Kidney capillary endothelial cell (primary cell): ENCODE measurements at regions not wholly inside any gene's neighbourhood (a gene's known extent, or its start where the extent isn't known, plus 50 kb on each side); places are given as distances from the start of the nearest gene placed in this dataset.

Experiments
- DNase-seq: peaks from one replicate; pipeline ENCODE4 v3.0.0-alpha.2; 2018; ENCODE audit warnings: low spot score

DNA sequence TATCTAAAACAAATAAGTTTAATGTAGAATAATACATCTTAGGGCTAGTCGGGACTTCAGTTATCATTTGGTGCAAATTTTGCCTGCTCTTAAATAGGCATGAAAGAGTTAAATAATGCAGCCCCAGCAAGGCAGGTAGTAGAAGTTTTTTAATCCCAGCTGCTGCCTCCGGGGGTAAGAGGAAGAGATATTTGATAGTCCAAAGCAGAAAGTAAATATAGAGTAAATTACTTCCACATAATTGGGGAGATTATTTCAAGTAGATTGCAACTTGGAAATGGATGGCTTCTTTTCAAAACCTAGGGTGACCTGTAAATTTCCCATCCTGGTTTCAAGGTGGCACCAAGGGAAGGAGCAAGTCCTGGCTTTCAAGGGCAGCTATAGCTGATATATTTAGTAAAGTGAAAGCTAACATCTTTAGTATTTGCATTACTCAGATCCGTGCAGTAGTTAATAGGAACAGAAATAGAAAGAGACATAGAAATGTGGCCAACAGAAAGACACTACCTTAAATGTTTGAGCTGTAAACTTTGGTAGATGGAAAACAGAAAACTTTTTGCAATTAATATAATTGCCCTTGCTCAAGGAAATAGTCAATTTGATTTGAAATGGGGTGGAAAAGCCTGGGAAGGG is 109.1 kb downstream of the LMO4 start:
- DNase-seq = no peak

- DNase-seq = no peak
Measured at GRCh38 chr1:87439821-87440220, 111.1 kb downstream of the LMO4 start.

DNA sequence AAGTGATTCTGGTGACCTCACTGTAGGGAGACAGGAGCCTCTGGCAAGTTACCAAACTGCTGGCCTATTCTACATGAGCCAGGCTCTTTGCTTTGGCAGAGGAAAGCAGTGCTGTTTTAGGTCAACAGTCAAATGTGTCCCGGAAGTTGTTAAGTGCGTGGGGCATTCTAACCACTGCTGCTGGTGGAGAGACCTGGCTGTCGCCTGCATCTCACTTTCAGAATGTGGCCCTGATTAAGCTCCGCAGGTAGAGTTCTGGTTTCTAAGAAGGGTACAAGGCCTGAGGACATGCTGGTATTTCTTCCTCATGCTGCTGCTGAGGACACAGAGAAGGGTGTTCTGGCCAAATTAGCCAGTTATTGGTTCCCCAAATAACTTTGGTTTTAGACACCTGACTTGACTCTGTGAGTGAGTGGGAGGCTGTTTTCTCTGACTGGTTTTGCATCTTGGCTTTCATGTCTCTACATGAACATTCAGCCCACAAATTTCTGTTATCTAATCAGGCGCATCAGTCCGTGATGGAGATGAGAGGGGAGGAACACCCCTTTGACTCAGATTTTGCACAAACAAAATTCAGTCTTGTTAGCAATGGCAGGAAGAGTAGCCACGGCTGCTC is 120.8 kb downstream of the LMO4 start:
- DNase-seq = no peak

GRCh38 chr1:87450136-87450535 is 121.5 kb downstream of the LMO4 start:
- DNase-seq = no peak

GRCh38 chr1:87450615-87451209 is 122.0 kb downstream of the LMO4 start:
- DNase-seq = no peak

DNA sequence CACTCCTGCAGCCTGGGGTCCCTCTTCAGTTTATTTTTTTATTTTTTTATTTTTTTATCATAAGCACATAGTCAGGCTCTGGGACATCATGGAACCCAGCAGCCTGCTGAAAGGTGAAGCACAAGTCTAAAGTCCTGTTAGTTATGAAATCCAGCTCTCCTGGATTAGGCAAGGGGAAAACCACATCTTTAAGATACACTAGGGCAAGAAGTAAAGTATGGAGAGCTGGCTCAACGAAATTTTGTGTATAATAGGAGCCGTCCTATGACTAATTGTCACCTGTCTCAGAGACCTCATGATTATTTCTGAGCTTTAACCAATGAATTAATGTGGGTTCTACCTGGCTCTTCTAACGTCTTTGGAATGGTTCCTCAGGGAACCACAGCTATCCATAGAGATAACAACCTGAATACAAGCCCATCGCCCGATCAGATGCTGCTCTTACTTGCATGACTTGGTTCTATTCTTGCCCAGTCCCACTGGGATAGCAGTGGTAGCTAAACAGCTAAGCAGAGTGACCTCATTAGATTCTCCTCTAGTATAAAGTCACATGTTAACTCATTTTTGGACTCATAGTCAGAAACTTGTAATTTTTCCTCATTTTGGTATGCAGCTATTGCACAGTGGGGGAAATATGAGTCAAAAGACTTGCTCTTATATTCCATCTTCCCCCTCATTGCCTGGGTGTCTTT is 122.7 kb downstream of the LMO4 start:
- no peak for DNase-seq

- DNase-seq = no peak
Measured at GRCh38 chr1:87452648-87453047, 124.0 kb downstream of the LMO4 start.

- no peak for DNase-seq
Measured at GRCh38 chr1:87457408-87457807, 128.7 kb downstream of the LMO4 start.

- DNase-seq = no peak
Measured at GRCh38 chr1:87462894-87463293, 134.2 kb downstream of the LMO4 start.

DNA sequence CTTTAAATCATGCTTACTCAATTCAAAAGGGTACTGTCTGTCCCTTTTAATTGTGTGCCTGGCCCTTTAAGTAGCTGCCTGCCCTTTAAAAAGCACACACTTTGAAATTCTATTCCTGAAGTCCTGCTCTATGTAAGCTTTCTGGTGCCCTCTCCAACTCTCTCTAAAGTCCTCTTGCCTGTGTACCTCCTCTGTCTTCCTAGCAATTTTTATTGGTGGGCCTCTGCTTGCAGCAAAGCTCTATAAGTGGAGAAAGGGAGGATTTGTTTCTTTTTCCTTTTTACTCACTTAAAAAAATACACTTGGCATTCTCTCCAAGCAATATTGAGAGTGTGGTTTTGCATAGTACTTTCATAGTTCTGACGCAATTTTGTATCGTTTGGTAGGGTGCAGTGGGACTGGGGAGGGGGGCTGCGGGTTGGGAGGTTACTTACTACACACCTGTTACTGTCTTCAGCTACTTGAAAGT is 135.4 kb downstream of the LMO4 start:
- no peak for DNase-seq

- no peak for DNase-seq
Measured at GRCh38 chr1:87466621-87467020, 137.9 kb downstream of the LMO4 start.

GRCh38 chr1:87472716-87473115 is 144.0 kb downstream of the LMO4 start:
- DNase-seq = no peak

- DNase-seq = no peak
Measured at GRCh38 chr1:87473203-87473661, 144.6 kb downstream of the LMO4 start.

DNA sequence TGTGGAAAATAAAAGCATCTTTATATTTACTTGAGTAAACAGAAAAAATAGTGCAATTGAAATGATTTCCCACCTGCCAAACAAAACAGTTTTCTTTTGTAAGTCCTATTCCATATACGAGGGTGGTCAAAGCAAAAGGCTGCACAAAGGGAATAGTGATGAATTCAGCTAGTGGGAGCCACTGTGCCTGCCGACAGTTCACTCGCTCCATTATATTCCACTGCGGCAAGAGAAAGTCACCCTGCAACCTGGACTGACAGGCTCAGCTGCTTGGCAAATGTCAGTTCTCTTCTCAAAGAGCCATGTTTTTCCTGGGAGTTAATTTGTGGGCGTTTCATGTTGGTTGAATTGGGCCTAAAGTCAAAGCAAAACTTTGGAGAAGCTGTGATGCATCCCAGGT is 145.4 kb downstream of the LMO4 start:
- DNase-seq = no peak

GRCh38 chr1:87478231-87478630 is 149.6 kb downstream of the LMO4 start:
- DNase-seq = no peak

DNA sequence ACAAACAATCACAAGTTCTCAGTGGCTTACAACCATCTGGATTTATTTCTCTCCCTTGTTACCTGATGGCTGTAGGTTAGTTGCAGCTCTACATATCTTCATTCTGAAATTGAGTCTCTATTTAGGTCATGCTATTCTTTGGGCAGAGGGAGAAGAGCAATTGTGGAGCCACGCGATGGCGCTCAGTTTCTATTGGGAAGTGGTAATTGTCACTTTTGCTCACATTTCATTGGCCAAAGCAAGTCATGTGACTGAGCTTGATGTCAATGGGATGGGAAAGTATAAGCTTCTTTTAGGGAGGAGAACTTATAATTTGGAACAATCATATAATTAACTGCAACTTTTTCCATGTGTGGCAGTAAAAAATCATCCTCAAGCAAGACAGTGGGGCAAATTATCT is 166.5 kb downstream of the LMO4 start:
- DNase-seq = no peak

DNA sequence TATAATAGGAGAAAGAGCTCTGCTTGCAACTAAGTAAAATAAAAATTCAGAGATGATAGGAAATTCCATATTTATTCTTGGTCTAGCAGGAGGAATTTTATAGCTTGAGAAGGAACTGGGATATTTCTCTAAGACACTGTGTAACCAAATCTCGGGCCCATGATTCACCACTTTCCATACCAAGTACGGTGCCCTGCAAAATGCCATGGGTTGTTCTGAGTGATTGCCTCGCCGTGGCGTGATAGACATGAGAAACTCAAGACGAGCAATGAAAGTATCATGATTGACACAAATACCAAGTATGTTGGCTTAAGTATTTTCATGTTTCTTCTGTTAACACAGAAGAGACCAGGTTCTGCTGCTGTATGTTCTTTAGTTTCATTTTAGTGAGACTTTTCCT is 167.2 kb downstream of the LMO4 start:
- DNase-seq = no peak

DNA sequence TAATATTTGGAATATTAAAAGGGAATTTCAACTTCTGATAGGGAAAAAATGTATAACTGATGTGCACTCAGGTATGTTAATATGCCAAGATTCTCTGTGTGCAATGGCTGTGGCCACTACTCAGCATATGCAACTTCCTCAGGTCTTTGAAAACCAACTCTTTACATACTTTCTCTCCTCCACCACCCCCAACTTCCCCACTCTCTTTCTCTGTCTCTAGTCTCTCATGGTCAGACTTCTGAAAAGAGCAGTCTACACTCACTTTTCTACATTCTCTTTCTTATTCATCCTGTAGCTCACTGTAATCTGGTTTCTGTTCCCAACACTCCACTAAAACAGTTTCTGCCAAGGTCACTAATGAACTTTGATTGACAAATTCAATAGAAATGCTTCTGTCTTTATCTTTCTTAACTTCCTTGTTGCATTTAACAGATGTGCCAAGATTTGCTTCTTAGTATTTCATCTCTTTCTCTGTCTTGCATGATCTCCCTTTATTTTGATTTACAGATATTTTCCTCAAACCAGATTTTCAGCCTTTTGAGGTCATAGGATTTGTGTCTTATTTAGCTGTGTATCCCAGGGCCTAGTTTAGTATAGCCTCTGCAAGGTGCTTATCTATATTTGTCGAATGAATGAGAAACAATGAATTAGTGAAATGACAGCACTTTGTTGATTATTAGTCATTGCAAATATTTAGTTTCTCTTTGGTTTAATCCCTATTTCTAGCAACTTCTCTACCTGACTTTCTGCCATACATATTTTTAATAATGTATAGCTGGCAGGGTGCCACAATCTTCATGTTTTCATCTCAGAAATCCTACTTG is 168.9 kb downstream of the LMO4 start:
- no peak for DNase-seq

GRCh38 chr1:87501738-87502137 is 173.1 kb downstream of the LMO4 start:
- DNase-seq = no peak

- DNase-seq = no peak
Measured at GRCh38 chr1:87505391-87505983, 176.8 kb downstream of the LMO4 start.

- no peak for DNase-seq
Measured at GRCh38 chr1:87506147-87506546, 177.5 kb downstream of the LMO4 start.
